ENCODE measurements at regions not wholly inside any gene's neighbourhood (a gene's known extent, or its start where the extent isn't known, plus 50 kb on each side); places are given as distances from the start of the nearest gene placed in this dataset.

GRCh38 chr5:5805916-5806315 is 383.4 kb downstream of the ICE1 start:
- ChIA-PET CTCF (interaction anchor here (0.5 kb wide), 1 partner anchor 1787 kb away, joined by 5 read pairs; no protein-coding TSS in a partner anchor), POLR2A (no interaction called here)
- Histone ChIP-seq H3K36me3 (ENCODE audit: control insufficient read depth in 2 of 2, insufficient read depth in 1 of 2, low read length in 2 of 2) (no peaks in the 10 kb centered on the region), H3K4me1 (ENCODE audit: control insufficient read depth, insufficient read depth, low read length) (no peaks in the 10 kb centered on the region), H3K4me3 (ENCODE audit: low read depth, low read length) (no peak overlapping the region), H3K27ac (ENCODE audit: extremely low read depth, low read depth, low read length) (no peak overlapping the region), H3K9me3 (ENCODE audit: control insufficient read depth, insufficient read depth, low read depth, low read length) (no peaks in the 10 kb centered on the region)
- TF ChIP-seq ZNF398 (tag by site-specific recombination; IDR thresholded peaks at IDR 0.05) (no peak), ZNF521 (tag by site-specific recombination; IDR thresholded peaks at IDR 0.05) (no peak), ATF2 (tag by site-specific recombination; IDR thresholded peaks at IDR 0.05; ENCODE audit: low read depth) (no peak), SALL2 (tag by site-specific recombination; IDR thresholded peaks at IDR 0.05; ENCODE audit: borderline replicate concordance) (no peak), ZEB2 (tag by site-specific recombination; IDR thresholded peaks at IDR 0.05) (no peak), ZNF776 (tag by site-specific recombination; IDR thresholded peaks at IDR 0.05; ENCODE audit: borderline replicate concordance) (no peak), ZNF148 (tag by site-specific recombination; IDR thresholded peaks at IDR 0.05; ENCODE audit: borderline replicate concordance) (no peak), ZBTB20 (tag by site-specific recombination; IDR thresholded peaks at IDR 0.05) (no peak), ZNF626 (tag by site-specific recombination; IDR thresholded peaks at IDR 0.05) (no peak), ZNF140 (tag by site-specific recombination; IDR thresholded peaks at IDR 0.05) (no peak), ZNF660 (tag by site-specific recombination; IDR thresholded peaks at IDR 0.05) (no peak), ZBTB26 (tag by site-specific recombination; optimal IDR thresholded peaks at IDR 0.05) (no peak), BCL11A (tag by site-specific recombination; IDR thresholded peaks at IDR 0.05; ENCODE audit: low read depth) (no peak), PRDM6 (tag by site-specific recombination; IDR thresholded peaks at IDR 0.05) (no peak)

- Histone ChIP-seq H3K4me3 (ENCODE audit: low read depth, low read length) (no peak overlapping the region), H3K27ac (ENCODE audit: extremely low read depth, low read depth, low read length) (no peak overlapping the region), H3K36me3 (ENCODE audit: control insufficient read depth in 2 of 2, insufficient read depth in 1 of 2, low read length in 2 of 2) (no peaks in the 10 kb centered on the region), H3K9me3 (ENCODE audit: control insufficient read depth, insufficient read depth, low read depth, low read length) (no peaks in the 10 kb centered on the region), H3K4me1 (ENCODE audit: control insufficient read depth, insufficient read depth, low read length) (no peaks in the 10 kb centered on the region)
- ChIA-PET CTCF (no interaction called here), POLR2A (no interaction called here)
- TF ChIP-seq ZNF654 (tag by site-specific recombination; IDR thresholded peaks at IDR 0.05; ENCODE audit: low read depth): no peak
- no peak for TF ChIP-seq GLI4 (tag by site-specific recombination; IDR thresholded peaks at IDR 0.05)
- TF ChIP-seq ZNF37A (tag by site-specific recombination; IDR thresholded peaks at IDR 0.05): no peak
- no peak for TF ChIP-seq MEIS1 (CRISPR knock-in tag; IDR thresholded peaks at IDR 0.05; ENCODE audit: borderline replicate concordance)
- TF ChIP-seq ZNF514 (tag by site-specific recombination; IDR thresholded peaks at IDR 0.05): no peak
These were observed 382.2 kb downstream of the ICE1 start for GRCh38 chr5:5804478-5805233.
